GM10266 (cell line): ENCODE measurements at regions not wholly inside any gene's neighbourhood (a gene's known extent, or its start where the extent isn't known, plus 50 kb on each side); places are given as distances from the start of the nearest gene placed in this dataset.

Experiments used
- DNase-seq: peaks from one replicate; pipeline ENCODE4 v3.0.0; 2012; ENCODE audit errors: extremely low spot score
- TF ChIP-seq, protein P1 (sequence below): IDR thresholded peaks from 2 replicates; pipeline ENCODE4 v1.5.1; 2012; ENCODE audit warnings: mild to moderate bottlenecking, low read depth; ENCODE audit not compliant: control insufficient read depth, insufficient read depth; ENCODE audit errors: missing control alignments

DNA sequence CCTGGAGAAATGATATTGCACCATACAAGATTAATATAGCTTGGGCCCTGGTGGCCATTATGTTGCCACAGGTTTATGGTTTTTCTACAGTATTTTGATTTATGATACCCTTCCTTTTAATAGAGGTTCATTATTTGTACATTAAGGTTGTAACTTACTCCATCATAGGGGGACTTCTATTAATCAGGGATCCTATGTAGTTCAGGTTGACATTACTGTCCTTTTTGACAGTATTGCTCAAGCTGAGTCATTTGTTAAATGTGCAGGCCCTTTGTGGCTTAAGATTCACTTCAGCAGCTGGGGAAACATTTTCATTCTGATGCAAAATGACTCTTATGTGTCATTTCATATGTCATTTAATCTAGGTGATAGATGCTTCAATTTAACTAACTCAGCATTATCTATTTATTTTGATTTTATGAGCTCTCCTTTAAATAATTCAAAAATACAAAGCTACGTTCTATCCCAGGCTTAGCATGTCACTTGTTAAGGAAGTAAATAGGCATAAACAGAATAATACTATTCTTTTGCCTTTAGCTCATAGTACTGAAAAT is 686.9 kb upstream of the NCAM2 start:
- no peak for DNase-seq
- TF ChIP-seq, protein P1, sequence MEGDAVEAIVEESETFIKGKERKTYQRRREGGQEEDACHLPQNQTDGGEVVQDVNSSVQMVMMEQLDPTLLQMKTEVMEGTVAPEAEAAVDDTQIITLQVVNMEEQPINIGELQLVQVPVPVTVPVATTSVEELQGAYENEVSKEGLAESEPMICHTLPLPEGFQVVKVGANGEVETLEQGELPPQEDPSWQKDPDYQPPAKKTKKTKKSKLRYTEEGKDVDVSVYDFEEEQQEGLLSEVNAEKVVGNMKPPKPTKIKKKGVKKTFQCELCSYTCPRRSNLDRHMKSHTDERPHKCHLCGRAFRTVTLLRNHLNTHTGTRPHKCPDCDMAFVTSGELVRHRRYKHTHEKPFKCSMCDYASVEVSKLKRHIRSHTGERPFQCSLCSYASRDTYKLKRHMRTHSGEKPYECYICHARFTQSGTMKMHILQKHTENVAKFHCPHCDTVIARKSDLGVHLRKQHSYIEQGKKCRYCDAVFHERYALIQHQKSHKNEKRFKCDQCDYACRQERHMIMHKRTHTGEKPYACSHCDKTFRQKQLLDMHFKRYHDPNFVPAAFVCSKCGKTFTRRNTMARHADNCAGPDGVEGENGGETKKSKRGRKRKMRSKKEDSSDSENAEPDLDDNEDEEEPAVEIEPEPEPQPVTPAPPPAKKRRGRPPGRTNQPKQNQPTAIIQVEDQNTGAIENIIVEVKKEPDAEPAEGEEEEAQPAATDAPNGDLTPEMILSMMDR, result no peak

DNA sequence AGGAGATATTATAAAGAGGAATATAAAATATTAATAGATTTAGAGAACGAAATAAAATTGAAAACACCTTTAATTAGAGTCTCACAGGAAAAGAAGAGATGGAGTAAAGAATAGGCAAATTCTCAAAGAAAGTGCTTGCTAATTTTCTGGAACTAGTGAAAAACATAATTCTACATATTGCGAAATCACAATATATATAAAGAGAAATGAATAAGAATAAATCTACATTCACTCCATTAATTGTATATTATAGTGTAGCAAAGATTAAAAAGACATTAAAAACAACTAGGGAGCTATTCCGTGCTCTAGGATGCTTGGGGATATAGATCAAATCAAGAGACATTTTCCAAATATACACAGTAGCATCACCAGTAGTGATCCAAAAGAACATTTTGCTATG is 685.2 kb upstream of the NCAM2 start:
- TF ChIP-seq, protein P1, result no peak

DNA sequence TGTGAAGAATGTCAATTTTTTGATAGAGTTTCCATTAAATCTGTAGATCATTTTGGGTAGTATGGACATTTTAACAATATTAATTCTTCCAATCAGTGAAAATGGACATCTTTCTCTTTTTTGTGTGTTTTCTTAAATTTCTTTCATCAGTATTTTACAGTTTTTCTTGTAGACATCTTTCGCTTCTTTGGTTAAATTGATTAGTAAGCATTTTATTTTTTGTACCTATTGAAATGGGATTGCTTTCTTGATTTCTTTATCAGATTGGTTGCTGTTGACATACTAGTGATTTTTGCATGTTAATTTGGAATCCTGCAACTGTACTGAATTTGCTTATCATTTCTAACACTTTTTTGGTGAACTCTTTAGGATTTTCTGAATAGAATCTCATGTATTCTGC is 683.2 kb upstream of the NCAM2 start:
- no peak for DNase-seq
- TF ChIP-seq, protein P1, result no peak

More for the DNA sequence above, 685.2 kb upstream of the NCAM2 start:
- no peak for DNase-seq

DNA sequence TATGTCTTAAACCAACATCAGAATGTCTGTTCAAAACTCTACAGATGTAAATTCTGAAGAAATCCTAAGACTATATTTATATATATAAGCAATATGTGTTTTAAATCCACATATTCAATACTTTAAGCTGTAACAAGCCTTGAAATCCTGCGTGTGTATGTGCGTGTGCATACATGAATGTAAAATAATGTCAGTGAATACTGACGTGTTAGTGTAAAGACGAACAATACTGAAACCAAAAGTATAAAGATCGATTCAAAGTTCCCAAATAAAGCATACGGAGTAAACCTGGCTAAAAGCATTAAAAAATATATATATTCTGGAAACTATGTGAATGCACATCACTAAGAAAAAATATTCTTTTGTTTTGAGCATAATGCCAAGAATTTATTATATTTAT is 668.6 kb upstream of the NCAM2 start:
- no peak for DNase-seq
- TF ChIP-seq, protein P1, result no peak

DNA sequence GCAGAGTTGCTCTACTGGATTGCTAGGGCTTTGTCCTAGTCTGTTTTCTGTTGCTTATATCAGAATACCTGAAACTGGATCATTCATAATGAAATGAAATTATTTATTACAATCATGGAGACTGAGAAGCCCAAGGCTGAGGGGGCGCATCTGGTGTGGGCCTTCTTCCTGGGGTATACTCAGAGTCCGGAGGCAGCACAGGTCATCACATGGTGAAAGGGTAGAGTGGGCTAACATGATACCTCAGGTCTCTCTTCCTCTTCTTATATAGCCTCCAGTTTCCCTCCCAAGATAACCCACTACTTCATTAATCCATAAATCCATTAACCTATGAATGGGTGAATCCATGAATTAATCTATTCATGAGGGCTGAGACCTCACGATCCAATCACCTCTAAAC is 667.6 kb upstream of the NCAM2 start:
- TF ChIP-seq, protein P1, result no peak

DNA sequence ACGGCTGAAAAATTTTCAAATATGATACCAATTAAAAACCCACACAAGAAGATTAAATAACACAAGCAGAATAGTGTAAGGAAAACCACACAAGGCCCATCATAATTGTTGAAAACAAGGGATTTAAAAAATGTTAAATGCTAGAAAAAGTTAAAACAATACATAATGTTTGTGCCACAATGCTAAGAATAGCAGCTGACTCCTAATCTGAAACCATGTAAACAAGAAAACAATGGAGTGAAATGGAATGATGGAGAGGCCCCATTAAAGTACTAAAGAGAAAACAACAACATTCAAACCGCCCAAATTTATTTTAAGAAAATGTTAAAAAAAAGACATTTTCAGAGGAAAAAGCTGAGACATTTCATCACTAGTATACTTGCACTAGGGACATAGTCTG is 663.6 kb upstream of the NCAM2 start:
- no peak for DNase-seq
- TF ChIP-seq, protein P1, result no peak

More for the DNA sequence above, 667.6 kb upstream of the NCAM2 start:
- DNase-seq, result no peak

DNA sequence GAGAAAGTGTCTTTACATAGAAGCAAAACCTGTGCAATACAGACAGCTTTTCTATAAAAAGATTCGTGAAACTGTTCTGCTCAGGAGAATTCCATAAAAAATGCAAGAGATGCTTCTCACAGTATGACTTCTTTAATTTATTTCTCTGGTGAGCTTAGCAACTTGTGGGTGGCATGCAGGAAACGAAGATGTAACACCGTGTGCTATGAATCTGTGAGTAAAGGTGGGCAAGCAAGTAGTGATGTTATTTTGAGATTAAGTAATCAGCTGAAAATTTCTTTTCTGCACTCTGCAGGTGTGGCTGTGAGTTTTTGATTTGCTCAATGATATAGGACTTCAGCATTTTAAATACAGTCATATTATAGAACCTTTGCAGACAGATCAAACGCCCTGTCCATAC is 656.8 kb upstream of the NCAM2 start:
- DNase-seq, result no peak
- TF ChIP-seq, protein P1, result no peak
